ENCODE measurements at regions not wholly inside any gene's neighbourhood (a gene's known extent, or its start where the extent isn't known, plus 50 kb on each side); places are given as distances from the start of the nearest gene placed in this dataset.

- DNase-seq: no peak
Measured at GRCh38 chr1:182147951-182148350, 86.4 kb upstream of the ZNF648 start.

- DNase-seq: peak; percentile 16
Measured at GRCh38 chr1:182147136-182147820, 85.8 kb upstream of the ZNF648 start.

- no peak for DNase-seq
Measured at GRCh38 chr1:182146286-182146685, 84.8 kb upstream of the ZNF648 start.

GRCh38 chr1:182145441-182145840 lies 83.9 kb upstream of the ZNF648 start:
- DNase-seq: no peak

- no peak for DNase-seq
Measured at GRCh38 chr1:182144646-182145030, 83.1 kb upstream of the ZNF648 start.

GRCh38 chr1:182143825-182144645 lies 82.5 kb upstream of the ZNF648 start:
- DNase-seq: no peak

GRCh38 chr1:182143154-182143657 lies 81.7 kb upstream of the ZNF648 start:
- peak; percentile 82 for DNase-seq

GRCh38 chr1:182142621-182143020 lies 81.1 kb upstream of the ZNF648 start:
- DNase-seq: no peak

GRCh38 chr1:182141040-182141439 lies 79.5 kb upstream of the ZNF648 start:
- no peak for DNase-seq

- no peak for DNase-seq
Measured at GRCh38 chr1:182139496-182139895, 78.0 kb upstream of the ZNF648 start.

- no peak for DNase-seq
Measured at GRCh38 chr1:182137546-182137945, 76.0 kb upstream of the ZNF648 start.

GRCh38 chr1:182135946-182136345 lies 74.4 kb upstream of the ZNF648 start:
- no peak for DNase-seq

- no peak for DNase-seq
Measured at GRCh38 chr1:182134257-182134656, 72.7 kb upstream of the ZNF648 start.

GRCh38 chr1:182133181-182133580 lies 71.7 kb upstream of the ZNF648 start:
- DNase-seq: no peak

- DNase-seq: no peak
Measured at GRCh38 chr1:182129398-182129797, 67.9 kb upstream of the ZNF648 start.

- DNase-seq: no peak
Measured at GRCh38 chr1:182128502-182128901, 67.0 kb upstream of the ZNF648 start.

- DNase-seq: no peak
Measured at GRCh38 chr1:182127656-182128055, 66.1 kb upstream of the ZNF648 start.

- no peak for DNase-seq
Measured at GRCh38 chr1:182126272-182126800, 64.8 kb upstream of the ZNF648 start.

GRCh38 chr1:182122913-182123260 lies 61.4 kb upstream of the ZNF648 start:
- no peak for DNase-seq

GRCh38 chr1:182122256-182122912 lies 60.9 kb upstream of the ZNF648 start:
- DNase-seq: no peak

GRCh38 chr1:182121787-182122186 lies 60.3 kb upstream of the ZNF648 start:
- DNase-seq: no peak

GRCh38 chr1:182120411-182121258 lies 59.1 kb upstream of the ZNF648 start:
- DNase-seq: no peak

- no peak for DNase-seq
Measured at GRCh38 chr1:182119631-182120030, 58.1 kb upstream of the ZNF648 start.

All from CD4-positive, alpha-beta T cell treated with Interleukin-12 subunit alpha and Interleukin-12 subunit beta, for 1 hour (primary cell).